ENCODE measurements at regions not wholly inside any gene's neighbourhood (a gene's known extent, or its start where the extent isn't known, plus 50 kb on each side); places are given as distances from the start of the nearest gene placed in this dataset.
A peak's percentile ranks its signal among the peaks of the same experiment; 100 is the strongest.

- intact Hi-C loops (cut with micrococcal nuclease) = no loop called here
- peaks cover 3% of the 10 kb centered on the region for H3K36me3 Mint-ChIP-seq (ENCODE audit: low read depth)
- H3K4me3 Mint-ChIP-seq = no peak overlapping the region
- H3K27me3 Mint-ChIP-seq (ENCODE audit: low read depth) = peaks cover 3% of the 10 kb centered on the region
- H3K4me1 Mint-ChIP-seq (ENCODE audit: low read depth) = peaks cover 29% of the 10 kb centered on the region
- CTCF ChIA-PET = no interaction called here
- DNase-seq = no peak
- peaks cover 1% of the 10 kb centered on the region for H3K9me3 Mint-ChIP-seq
- no peak overlapping the region for H3K27ac Mint-ChIP-seq
Measured at GRCh38 chr2:161101406-161101805, 58.8 kb upstream of the TANK start.

DNA sequence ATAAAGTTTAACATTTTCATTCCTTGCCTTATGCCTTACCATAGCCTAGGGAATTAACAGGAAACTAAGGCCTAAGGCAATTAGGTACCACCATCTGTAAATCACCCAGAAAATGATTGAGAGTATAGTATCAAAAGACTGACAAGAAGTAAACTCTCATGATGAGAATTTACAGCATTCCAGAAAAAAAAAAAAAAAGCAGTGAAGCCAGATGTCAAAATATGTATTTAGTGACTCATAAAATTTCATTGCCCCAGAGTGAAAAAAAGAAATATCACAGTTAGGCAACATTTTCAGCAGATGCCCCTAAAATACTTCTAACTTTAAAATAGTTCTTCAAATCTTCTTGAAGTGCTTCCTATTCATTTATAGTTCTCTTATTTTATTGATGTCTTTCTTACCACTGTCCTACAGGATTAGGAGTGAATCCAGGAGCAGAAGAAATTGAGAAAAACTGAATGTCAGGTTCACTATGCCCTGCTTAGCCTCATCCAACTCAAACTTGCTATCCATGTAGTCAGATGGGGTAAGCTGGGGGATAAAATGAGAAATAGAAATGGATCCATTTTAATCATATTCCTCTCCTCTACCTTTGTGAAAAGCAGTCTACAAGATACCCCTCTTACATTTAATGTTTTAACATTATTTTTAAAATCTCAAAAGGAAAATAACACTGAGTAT, 57.3 kb upstream of the TANK start:
- H3K4me3 Mint-ChIP-seq = no peak overlapping the region
- H3K27ac Mint-ChIP-seq = no peak overlapping the region
- intact Hi-C loops (cut with micrococcal nuclease) = no loop called here
- no peak for DNase-seq
- H3K4me1 Mint-ChIP-seq (ENCODE audit: low read depth) = peaks cover 34% of the 10 kb centered on the region
- CTCF ChIA-PET = interaction anchor here (0.9 to 1.6 kb wide), 2 partner anchors 10 to 39 kb away, joined by 3 to 4 read pairs; no protein-coding TSS in a partner anchor
- peaks cover 1% of the 10 kb centered on the region for H3K36me3 Mint-ChIP-seq (ENCODE audit: low read depth)
- peaks cover 1% of the 10 kb centered on the region for H3K9me3 Mint-ChIP-seq
- H3K27me3 Mint-ChIP-seq (ENCODE audit: low read depth) = peaks cover 3% of the 10 kb centered on the region

- CTCF ChIA-PET = interaction anchor here (0.5 to 1.6 kb wide), 3 partner anchors 11 to 75 kb away, joined by 3 to 4 read pairs (median 3); no protein-coding TSS in a partner anchor
- H3K9me3 Mint-ChIP-seq = no peaks in the 10 kb centered on the region
Measured at GRCh38 chr2:161103451-161103831, 56.8 kb upstream of the TANK start.

GRCh38 chr2:161104054-161104553, 56.1 kb upstream of the TANK start:
- no peaks in the 10 kb centered on the region for H3K9me3 Mint-ChIP-seq
- intact Hi-C loops (cut with micrococcal nuclease) = loop anchor here (1.0 to 2.0 kb wide), 5 partner anchors 13 to 63 kb away; no protein-coding TSS in a partner anchor
- H3K4me3 Mint-ChIP-seq = no peak overlapping the region
- CTCF ChIA-PET = interaction anchor here (0.5 to 0.9 kb wide), 2 partner anchors 40 to 74 kb away, joined by 3 read pairs; no protein-coding TSS in a partner anchor
- H3K4me1 Mint-ChIP-seq (ENCODE audit: low read depth) = peaks cover 34% of the 10 kb centered on the region
- peak overlapping the region; percentile 54 for H3K27ac Mint-ChIP-seq
- peaks cover 3% of the 10 kb centered on the region for H3K27me3 Mint-ChIP-seq (ENCODE audit: low read depth)
- peaks cover 1% of the 10 kb centered on the region for H3K36me3 Mint-ChIP-seq (ENCODE audit: low read depth)
- DNase-seq = peak; percentile 35

More at GRCh38 chr2:161103451-161103831, 56.8 kb upstream of the TANK start:
- DNase-seq = no peak
- peaks cover 34% of the 10 kb centered on the region for H3K4me1 Mint-ChIP-seq (ENCODE audit: low read depth)
- H3K27ac Mint-ChIP-seq = no peak overlapping the region
- no peak overlapping the region for H3K4me3 Mint-ChIP-seq
- H3K36me3 Mint-ChIP-seq (ENCODE audit: low read depth) = peaks cover 1% of the 10 kb centered on the region
- intact Hi-C loops (cut with micrococcal nuclease) = no loop called here
- H3K27me3 Mint-ChIP-seq (ENCODE audit: low read depth) = peaks cover 3% of the 10 kb centered on the region

DNA sequence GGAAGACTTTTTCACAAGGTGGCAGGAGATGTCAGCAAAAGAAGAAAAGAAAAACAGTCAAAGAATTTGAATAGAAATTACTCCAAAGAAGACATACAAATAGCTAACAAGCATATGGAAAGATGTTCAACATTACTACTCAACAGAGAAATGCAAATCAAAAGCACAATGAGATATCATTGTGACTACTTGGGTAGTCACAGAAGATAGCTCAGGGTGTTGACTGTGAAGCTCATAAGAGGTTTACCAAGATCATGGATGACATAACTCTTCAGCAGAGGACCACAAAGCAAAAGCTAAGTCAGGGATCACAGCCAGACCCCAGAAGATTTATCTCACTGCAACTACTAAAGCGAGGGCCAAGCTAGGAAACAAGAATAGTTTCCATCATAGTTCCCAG, 53.0 kb upstream of the TANK start:
- Mint-ChIP-seq H3K9me3 (no peaks in the 10 kb centered on the region), H3K27ac (no peak overlapping the region), H3K36me3 (ENCODE audit: low read depth) (peaks cover 1% of the 10 kb centered on the region), H3K4me1 (ENCODE audit: low read depth) (peaks cover 32% of the 10 kb centered on the region), H3K4me3 (no peak overlapping the region), H3K27me3 (ENCODE audit: low read depth) (no peaks in the 10 kb centered on the region)
- no peak for DNase-seq
- intact Hi-C loops (cut with micrococcal nuclease) = no loop called here
- CTCF ChIA-PET = interaction anchor here (0.6 to 2.0 kb wide), 5 partner anchors 9 to 121 kb away, joined by 3 to 5 read pairs (median 3); no protein-coding TSS in a partner anchor
